IMR-90 (cell line): ENCODE measurements at regions not wholly inside any gene's neighbourhood (a gene's known extent, or its start where the extent isn't known, plus 50 kb on each side); places are given as distances from the start of the nearest gene placed in this dataset.

ENCODE experiments used
- ATAC-seq: fragments of 200-7000 bp; cut with Tn5 transposase; 2 replicates; pipeline ENCODE4 v1.9.1; 2020; ENCODE audit warnings: low read depth, mild to moderate bottlenecking, moderate library complexity
- BruUV-seq: library from RNA; stranded (reverse); fragments of 400-500 nt; replicated peaks from 2 replicates; lab custom pipeline; 2021; lab: Mats Ljungman, UMichigan
- CTCF ChIA-PET: fragments of 300-600 bp; formaldehyde crosslinking; extraction: SDS; loops from one replicate; lab custom pipeline; 2021; ENCODE audit warnings: antibody characterized with exemption; lab: Yijun Ruan, JAX
- POLR2A ChIA-PET: fragments of 300-600 bp; sonication (Branson Sonifier 250); formaldehyde crosslinking; loops from one replicate; lab custom pipeline; 2022; ENCODE audit warnings: antibody characterized with exemption; ENCODE audit not compliant: unreplicated experiment; lab: Charles Lee
- DNase-seq: peaks from one replicate; pipeline ENCODE4 v3.0.0; 2013
- H2AFZ ChIP-seq: replicated peaks from 2 replicates; pipeline ENCODE3; 2013; ENCODE audit warnings: low read length, mild to moderate bottlenecking; ENCODE audit not compliant: poor library complexity
- H2AK5ac ChIP-seq: 2 replicates; pipeline ENCODE4 v1.6.1; 2013; ENCODE audit warnings: low read depth, low read length, inconsistent platforms
- H2AK9ac ChIP-seq: replicated peaks from 2 replicates; pipeline ENCODE3; 2013; ENCODE audit warnings: mild to moderate bottlenecking, low read depth, low read length, moderate library complexity; ENCODE audit not compliant: poor library complexity
- H2BK120ac ChIP-seq: 2 replicates; pipeline ENCODE4 v1.6.1; 2013; ENCODE audit warnings: low read depth, low read length, inconsistent platforms
- H2BK15ac ChIP-seq: 3 replicates; pipeline ENCODE4 v1.6.1; 2013; ENCODE audit warnings: low read depth, low read length, inconsistent platforms
- H2BK20ac ChIP-seq: 2 replicates; pipeline ENCODE4 v1.6.1; 2013; ENCODE audit warnings: low read depth, mild to moderate bottlenecking, inconsistent platforms, low read length, moderate library complexity
- H2BK5ac ChIP-seq: 2 replicates; pipeline ENCODE4 v1.6.1; 2013; ENCODE audit warnings: mild to moderate bottlenecking, low read depth, low read length, inconsistent platforms; ENCODE audit not compliant: poor library complexity, severe bottlenecking
- H3K14ac ChIP-seq: replicated peaks from 2 replicates; pipeline ENCODE4 v1.6.1; 2013; ENCODE audit warnings: low read depth, low read length, inconsistent platforms
- H3K18ac ChIP-seq: 2 replicates; pipeline ENCODE4 v1.6.1; 2013; ENCODE audit warnings: low read depth, low read length, control low read depth
- H3K23ac ChIP-seq: 2 replicates; pipeline ENCODE4 v1.6.1; 2013; ENCODE audit warnings: low read depth, low read length, inconsistent platforms
- H3K27ac ChIP-seq: 2 replicates; pipeline ENCODE4 v1.5.1; 2013; ENCODE audit warnings: mild to moderate bottlenecking, control low read depth, low read length; ENCODE audit not compliant: insufficient read depth
- H3K27me3 ChIP-seq: 2 replicates; pipeline ENCODE4 v1.6.1; 2013; ENCODE audit warnings: low read length; ENCODE audit not compliant: control insufficient read depth, insufficient read depth
- H3K36me3 ChIP-seq: 2 replicates; pipeline ENCODE4 v1.6.1; 2013; ENCODE audit warnings: low read length, mixed read lengths; ENCODE audit not compliant: control insufficient read depth, insufficient read depth
- H3K4ac ChIP-seq: 2 replicates; pipeline ENCODE4 v1.6.1; 2013; ENCODE audit warnings: low read depth, low read length, inconsistent platforms
- H3K4me1 ChIP-seq: 2 replicates; pipeline ENCODE4 v1.6.1; 2013; ENCODE audit warnings: low read length, mixed read lengths; ENCODE audit not compliant: control insufficient read depth, insufficient read depth
- H3K4me2 ChIP-seq: 2 replicates; pipeline ENCODE4 v1.6.1; 2013; ENCODE audit warnings: low read depth, mild to moderate bottlenecking, control low read depth, low read length, moderate library complexity
- H3K4me3 ChIP-seq: 2 replicates; pipeline ENCODE4 v1.5.1; 2013; ENCODE audit warnings: low read depth, mild to moderate bottlenecking, control low read depth, low read length, moderate library complexity; ENCODE audit not compliant: insufficient read depth
- H3K56ac ChIP-seq: 2 replicates; pipeline ENCODE4 v1.6.1; 2013; ENCODE audit warnings: low read length, inconsistent platforms; ENCODE audit not compliant: insufficient read depth; ENCODE audit errors: extremely low read depth
- H3K79me1 ChIP-seq, 2 experiments: 2 replicates each; pipeline ENCODE4 v1.6.1; 2013; ENCODE audit warnings: low read length in 2 of 2, inconsistent platforms in 1 of 2, low read depth in 1 of 2
- H3K9ac ChIP-seq: 2 replicates; pipeline ENCODE4 v1.6.1; 2013; ENCODE audit warnings: low read depth, low read length, control low read depth
- H3K9me1 ChIP-seq: 2 replicates; pipeline ENCODE4 v1.6.1; 2013; ENCODE audit warnings: low read length, inconsistent platforms; ENCODE audit not compliant: insufficient read depth
- H3K9me3 ChIP-seq: 2 replicates; pipeline ENCODE4 v1.6.1; 2013; ENCODE audit warnings: low read length; ENCODE audit not compliant: control insufficient read depth, insufficient read depth
- H4K20me1 ChIP-seq: 2 replicates; pipeline ENCODE4 v1.6.1; 2013; ENCODE audit warnings: low read length, inconsistent platforms; ENCODE audit not compliant: insufficient read depth
- H4K5ac ChIP-seq: 2 replicates; pipeline ENCODE4 v1.6.1; 2013; ENCODE audit warnings: mild to moderate bottlenecking, low read depth, low read length, control low read depth
- H4K8ac ChIP-seq, 2 experiments: 2 replicates each; pipeline ENCODE4 v1.6.1; 2013; ENCODE audit warnings: low read depth in 2 of 2, low read length in 2 of 2, control low read depth in 1 of 2, inconsistent platforms in 1 of 2
- H4K91ac ChIP-seq: 2 replicates; pipeline ENCODE4 v1.6.1; 2013; ENCODE audit warnings: low read depth, low read length, inconsistent platforms; ENCODE audit not compliant: insufficient read depth
- CHD1 ChIP-seq: IDR thresholded peaks from 2 replicates; pipeline ENCODE4 v1.6.1; 2012; ENCODE audit warnings: low read depth, low read length, improper control_type of control experiment
- MAFK ChIP-seq: IDR thresholded peaks from 2 replicates; pipeline ENCODE4 v1.6.1; 2012; ENCODE audit warnings: low read depth, low read length, improper control_type of control experiment
- POLR2A ChIP-seq: IDR thresholded peaks from 2 replicates; pipeline ENCODE4 v1.6.1; 2012; ENCODE audit warnings: mild to moderate bottlenecking, low read depth, low read length
- SMC3 ChIP-seq: fragments of 150-350 bp; IDR thresholded peaks from 2 replicates; pipeline ENCODE4 v1.6.1; 2016; ENCODE audit warnings: low read depth, mild to moderate bottlenecking, antibody characterized with exemption, low read length, moderate library complexity
- dilution Hi-C: fragments of 300-500 bp; cut with HindIII; formaldehyde crosslinking; loops from one replicate; pipeline ENCODE4 v1.14.3; 2018; ENCODE audit warnings: low sequenced_read_pairs; ENCODE audit not compliant: unreplicated experiment
- in situ Hi-C: fragments of 300-500 bp; cut with MboI; formaldehyde crosslinking; loops from 3 replicates; pipeline ENCODE4 v1.14.3; 2019; ENCODE audit warnings: low sequenced_read_pairs, inconsistent platforms, mixed read lengths
- intact Hi-C: fragments of 100-400 bp; cut with micrococcal nuclease; formaldehyde crosslinking; loops from 2 replicates; pipeline ENCODE4 v1.10.0; 2022

- Histone ChIP-seq H2BK15ac (no peak overlapping the region), H3K4me2 (no peak overlapping the region), H3K14ac (no peak overlapping the region), H2BK120ac (no peak overlapping the region), H4K5ac (no peak overlapping the region), H3K4ac (no peak overlapping the region), H3K56ac (no peak overlapping the region), H4K8ac (no peak overlapping the region), H2BK20ac (no peak overlapping the region), H3K4me1 (no peaks in the 10 kb centered on the region), H3K4me3 (no peak overlapping the region), H4K91ac (no peak overlapping the region), H2AK9ac (no peak overlapping the region), H3K9me1 (no peaks in the 10 kb centered on the region), H2BK5ac (no peak overlapping the region), H3K9me3 (peaks cover 5% of the 10 kb centered on the region; the same call in 1 of the 2 replicates), H3K27me3 (no peaks in the 10 kb centered on the region), H3K9ac (no peak overlapping the region), H4K20me1 (no peaks in the 10 kb centered on the region), H3K27ac (no peak overlapping the region), H2AK5ac (no peak overlapping the region), H3K18ac (no peak overlapping the region), H3K23ac (no peak overlapping the region), H3K36me3 (no peaks in the 10 kb centered on the region), H2AFZ (no peak overlapping the region), H3K79me1 (no peaks in the 10 kb centered on the region)
- no peak for DNase-seq
- ChIA-PET CTCF (interaction anchor here (0.6 kb wide), 1 partner anchor 233 kb away, joined by 3 read pairs; no protein-coding TSS in a partner anchor), POLR2A (no interaction called here)
- intact Hi-C loops (no loop called here), in situ Hi-C loops (no loop called here), dilution Hi-C loops (no loop called here)
- TF ChIP-seq MAFK (no peak), CHD1 (no peak), SMC3 (no peak), POLR2A (no peak)
- ATAC-seq: no peak
- no TSS peak for BruUV-seq
Observed at GRCh38 chr11:39732001-39732400, 1727.5 kb downstream of the LRRC4C start.
